Eye (tissue), 1 donor: ENCODE measurements at regions not wholly inside any gene's neighbourhood (a gene's known extent, or its start where the extent isn't known, plus 50 kb on each side); places are given as distances from the start of the nearest gene placed in this dataset.

ENCODE experiments used
- DNase-seq: peaks from one replicate; pipeline ENCODE4 v3.0.0-alpha.2; 2015

- DNase-seq, result peak; percentile 27
These were observed 64.5 kb upstream of the STK38L start for GRCh38 chr12:27179400-27180214.

GRCh38 chr12:27180906-27181505 is 63.1 kb upstream of the STK38L start:
- DNase-seq, result no peak

GRCh38 chr12:27183342-27183741 is 60.7 kb upstream of the STK38L start:
- DNase-seq, result no peak

GRCh38 chr12:27185234-27186021 is 58.7 kb upstream of the STK38L start:
- DNase-seq, result no peak

GRCh38 chr12:27186022-27186839 is 57.9 kb upstream of the STK38L start:
- no peak for DNase-seq

GRCh38 chr12:27187697-27188096 is 56.4 kb upstream of the STK38L start:
- DNase-seq, result no peak

- DNase-seq, result peak; percentile 11
These were observed 53.3 kb upstream of the STK38L start for GRCh38 chr12:27190761-27191160.

GRCh38 chr12:27191531-27191930 is 52.6 kb upstream of the STK38L start:
- no peak for DNase-seq

GRCh38 chr12:27192118-27192802 is 51.8 kb upstream of the STK38L start:
- no peak for DNase-seq

- no peak for DNase-seq
These were observed 51.0 kb upstream of the STK38L start for GRCh38 chr12:27193106-27193505.

- no peak for DNase-seq
These were observed 50.1 kb upstream of the STK38L start for GRCh38 chr12:27193854-27194544.
